H1 (cell line): ENCODE measurements at regions not wholly inside any gene's neighbourhood (a gene's known extent, or its start where the extent isn't known, plus 50 kb on each side); places are given as distances from the start of the nearest gene placed in this dataset.

ENCODE experiments used
- ATF2 ChIP-seq: IDR thresholded peaks from 2 replicates; pipeline ENCODE4 v1.6.1; 2012; ENCODE audit warnings: low read length, inconsistent platforms
- BRCA1 ChIP-seq: IDR thresholded peaks from 2 replicates; pipeline ENCODE4 v1.6.1; 2012; ENCODE audit warnings: low read depth, low read length, improper control_type of control experiment
- CTCF ChIP-seq, 3 experiments: IDR thresholded peaks; 1 replicate in 2 of 3; 2 replicates in 1 of 3; pipeline versions ENCODE4 v1.5.1 to v1.6.1; 2011; ENCODE audit warnings: low read length in 3 of 3, mild to moderate bottlenecking in 3 of 3, inconsistent platforms in 2 of 3, low read depth in 1 of 3, moderate library complexity in 1 of 3; ENCODE audit not compliant: insufficient read depth in 1 of 3; ENCODE audit errors: control extremely low read depth in 1 of 3
- EGR1 ChIP-seq: IDR thresholded peaks from 2 replicates; pipeline ENCODE4 v1.6.1; 2011; ENCODE audit warnings: low read depth, low read length, borderline replicate concordance
- EZH2 ChIP-seq: fragments of 200-600 bp; sonication (generic); IDR thresholded peaks from 2 replicates; pipeline ENCODE4 v1.7.1; 2012; ENCODE audit warnings: low read depth, mild to moderate bottlenecking, moderate library complexity, low read length, inconsistent platforms; ENCODE audit not compliant: severe bottlenecking
- GABPA ChIP-seq: IDR thresholded peaks from 2 replicates; pipeline ENCODE4 v1.6.1; 2011; ENCODE audit warnings: mild to moderate bottlenecking, low read length, moderate library complexity, borderline replicate concordance; ENCODE audit not compliant: insufficient read depth
- KDM5A ChIP-seq: fragments of 200-600 bp; IDR thresholded peaks from 2 replicates; pipeline ENCODE4 v1.7.1; 2012; ENCODE audit warnings: mild to moderate bottlenecking, low read length, inconsistent platforms, mixed read lengths
- POLR2A ChIP-seq, 2 experiments: IDR thresholded peaks; 1 replicate in 1 of 2; 2 replicates in 1 of 2; pipeline ENCODE4 v1.6.1; 2011; ENCODE audit warnings: low read depth in 2 of 2, low read length in 2 of 2, mild to moderate bottlenecking in 2 of 2; ENCODE audit errors: control extremely low read depth in 1 of 2
- RFX5 ChIP-seq: IDR thresholded peaks from 2 replicates; pipeline ENCODE4 v1.6.1; 2011; ENCODE audit warnings: low read depth, low read length, improper control_type of control experiment, borderline replicate concordance
- SP1 ChIP-seq: IDR thresholded peaks from 2 replicates; pipeline ENCODE4 v1.6.1; 2011; ENCODE audit warnings: low read depth, low read length
- SP2 ChIP-seq: IDR thresholded peaks from 2 replicates; pipeline ENCODE4 v1.6.1; 2012; ENCODE audit warnings: mild to moderate bottlenecking, low read length, inconsistent platforms
- ZNF274 ChIP-seq: IDR thresholded peaks from 2 replicates; pipeline ENCODE4 v1.7.0; 2012; ENCODE audit warnings: low read length, borderline replicate concordance; ENCODE audit errors: extremely low read depth

- TF ChIP-seq CTCF (IDR thresholded peaks at IDR 0.05; ENCODE audit: control extremely low read depth in 1 of 3, insufficient read depth in 1 of 3, low read depth in 1 of 3, low read length in 3 of 3) (no peak), RFX5 (no peak), SP1 (no peak), ZNF274 (no peak), GABPA (no peak), EGR1 (no peak), POLR2A (IDR thresholded peaks at IDR 0.05; ENCODE audit: control extremely low read depth in 1 of 2, low read depth in 2 of 2, low read length in 2 of 2) (no peak), EZH2 (no peak), KDM5A (no peak), ATF2 (no peak), SP2 (no peak), BRCA1 (no peak)
Measured at GRCh38 chr14:87264796-87265195, 728.2 kb downstream of the GALC start.
